ENCODE measurements at regions not wholly inside any gene's neighbourhood (a gene's known extent, or its start where the extent isn't known, plus 50 kb on each side); places are given as distances from the start of the nearest gene placed in this dataset.

DNA sequence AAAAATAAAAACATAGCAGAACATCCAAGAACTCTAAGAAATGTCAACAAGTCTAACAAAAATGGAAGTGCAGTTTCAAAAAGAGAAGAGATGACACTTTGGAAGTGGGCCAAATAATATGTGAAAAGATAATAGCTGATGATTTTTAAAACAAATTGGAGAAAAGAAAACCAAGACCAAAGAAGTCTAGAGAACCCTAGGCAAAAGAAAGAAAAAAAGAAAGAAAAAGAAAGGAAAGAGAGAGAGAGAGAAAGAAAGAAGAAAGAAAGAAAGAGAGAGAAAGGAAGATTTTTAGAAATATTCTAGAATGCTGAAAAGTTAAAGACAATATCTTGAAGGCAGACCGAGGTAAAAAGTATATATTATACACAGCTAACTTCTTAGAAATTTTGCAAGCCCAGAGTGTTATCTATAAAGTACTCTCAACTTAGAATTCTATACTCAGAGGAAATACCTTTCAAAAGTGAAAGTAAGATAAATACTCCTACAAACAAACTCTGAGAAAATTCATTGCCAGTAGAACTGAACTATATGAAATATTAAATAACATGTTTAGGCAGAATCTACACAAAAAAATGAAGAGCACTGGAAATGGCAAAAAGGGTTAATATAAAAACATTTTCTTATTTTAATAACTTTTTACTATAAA, 138.7 kb upstream of the SMIM30 start:
- TF ChIP-seq, protein P1, sequence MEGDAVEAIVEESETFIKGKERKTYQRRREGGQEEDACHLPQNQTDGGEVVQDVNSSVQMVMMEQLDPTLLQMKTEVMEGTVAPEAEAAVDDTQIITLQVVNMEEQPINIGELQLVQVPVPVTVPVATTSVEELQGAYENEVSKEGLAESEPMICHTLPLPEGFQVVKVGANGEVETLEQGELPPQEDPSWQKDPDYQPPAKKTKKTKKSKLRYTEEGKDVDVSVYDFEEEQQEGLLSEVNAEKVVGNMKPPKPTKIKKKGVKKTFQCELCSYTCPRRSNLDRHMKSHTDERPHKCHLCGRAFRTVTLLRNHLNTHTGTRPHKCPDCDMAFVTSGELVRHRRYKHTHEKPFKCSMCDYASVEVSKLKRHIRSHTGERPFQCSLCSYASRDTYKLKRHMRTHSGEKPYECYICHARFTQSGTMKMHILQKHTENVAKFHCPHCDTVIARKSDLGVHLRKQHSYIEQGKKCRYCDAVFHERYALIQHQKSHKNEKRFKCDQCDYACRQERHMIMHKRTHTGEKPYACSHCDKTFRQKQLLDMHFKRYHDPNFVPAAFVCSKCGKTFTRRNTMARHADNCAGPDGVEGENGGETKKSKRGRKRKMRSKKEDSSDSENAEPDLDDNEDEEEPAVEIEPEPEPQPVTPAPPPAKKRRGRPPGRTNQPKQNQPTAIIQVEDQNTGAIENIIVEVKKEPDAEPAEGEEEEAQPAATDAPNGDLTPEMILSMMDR (IDR thresholded peaks at IDR 0.05) = no peak
- TF ChIP-seq RFX5 (IDR thresholded peaks at IDR 0.05) = no peak
- no peak for TF ChIP-seq POLR2A (IDR thresholded peaks at IDR 0.05; ENCODE audit: low read length)
- no peak for TF ChIP-seq ZFP36 (IDR thresholded peaks at IDR 0.05; ENCODE audit: borderline replicate concordance, partially characterized antibody)
- no peak for TF ChIP-seq JUN (IDR thresholded peaks at IDR 0.05)
- no peak for TF ChIP-seq CHD4 (IDR thresholded peaks at IDR 0.05; ENCODE audit: borderline replicate concordance)
- TF ChIP-seq KDM5A (IDR thresholded peaks at IDR 0.05) = no peak
- TF ChIP-seq ESRRA (IDR thresholded peaks at IDR 0.05; ENCODE audit: borderline replicate concordance, low read length) = no peak
- no peak for TF ChIP-seq ZC3H11A (IDR thresholded peaks at IDR 0.05)
- TF ChIP-seq BHLHE40 (IDR thresholded peaks at IDR 0.05; ENCODE audit: low read depth, low read length) = no peak
- no peak for TF ChIP-seq CBX8 (IDR thresholded peaks at IDR 0.05)

Measured in A549 (cell line).